ENCODE measurements at regions not wholly inside any gene's neighbourhood (a gene's known extent, or its start where the extent isn't known, plus 50 kb on each side); places are given as distances from the start of the nearest gene placed in this dataset.

DNA sequence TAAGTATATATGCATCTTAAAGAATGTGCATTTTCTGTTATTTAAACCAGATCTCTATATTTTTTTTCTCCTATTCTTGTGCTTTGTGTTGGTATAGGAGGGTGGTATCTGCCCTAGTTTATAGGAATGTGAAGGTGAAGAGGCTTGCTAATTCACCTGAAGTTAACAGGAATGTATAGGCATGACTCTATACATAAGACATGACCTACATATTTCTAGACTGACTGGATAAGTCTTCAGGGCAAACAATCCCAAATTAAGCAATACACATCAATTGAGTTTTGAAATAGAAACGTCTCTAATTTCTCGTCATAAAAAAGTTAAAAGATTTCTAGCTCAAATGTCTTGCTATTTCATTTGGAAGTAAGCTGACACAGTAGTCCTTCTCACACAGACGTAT lies 410.0 kb downstream of the DIPK2A start:
- Histone ChIP-seq H4K20me1 (ENCODE audit: control insufficient read depth, extremely low read depth, insufficient read depth, low read length) (no peaks in the 10 kb centered on the region), H3K9me1 (ENCODE audit: control insufficient read depth, extremely low read depth, insufficient read depth, low read length) (no peaks in the 10 kb centered on the region), H3K27me3 (ENCODE audit: control insufficient read depth, extremely low read depth, insufficient read depth, low read length) (no peaks in the 10 kb centered on the region), H3K4me2 (ENCODE audit: control insufficient read depth, extremely low read depth, insufficient read depth, low read depth, low read length) (peak overlapping the region; percentile 76), H3K36me3 (ENCODE audit: control insufficient read depth in 2 of 2, extremely low read depth in 1 of 2, insufficient read depth in 2 of 2, low read length in 2 of 2) (no peaks in the 10 kb centered on the region), H3K4me3 (ENCODE audit: control insufficient read depth in 2 of 3, extremely low read depth in 1 of 3, insufficient read depth in 2 of 3, low read depth in 1 of 3, low read length in 3 of 3) (no peak overlapping the region), H2AFZ (ENCODE audit: control insufficient read depth, low read length) (peak overlapping the region; percentile 63), H3K9ac (ENCODE audit: control insufficient read depth, extremely low read depth, insufficient read depth, low read length) (no peak overlapping the region), H3K79me2 (ENCODE audit: control insufficient read depth, insufficient read depth, low read length) (no peaks in the 10 kb centered on the region), H3K9me3 (ENCODE audit: control insufficient read depth, low read depth, low read length) (no peaks in the 10 kb centered on the region), H3K4me1 (ENCODE audit: control insufficient read depth, extremely low read depth, insufficient read depth, low read length) (peaks cover 16% of the 10 kb centered on the region), H3K27ac (ENCODE audit: control insufficient read depth, insufficient read depth, low read length) (peak overlapping the region; percentile 55)
- DNase-seq (ENCODE audit: low read depth, low spot score) (no peak), FAIRE-seq (peak; percentile 55)
- dilution Hi-C loops (cut with MboI; ENCODE audit: extremely low pct_ligation_motif_present, low sequenced_read_pairs), result no loop called here
- TF ChIP-seq, protein P1, sequence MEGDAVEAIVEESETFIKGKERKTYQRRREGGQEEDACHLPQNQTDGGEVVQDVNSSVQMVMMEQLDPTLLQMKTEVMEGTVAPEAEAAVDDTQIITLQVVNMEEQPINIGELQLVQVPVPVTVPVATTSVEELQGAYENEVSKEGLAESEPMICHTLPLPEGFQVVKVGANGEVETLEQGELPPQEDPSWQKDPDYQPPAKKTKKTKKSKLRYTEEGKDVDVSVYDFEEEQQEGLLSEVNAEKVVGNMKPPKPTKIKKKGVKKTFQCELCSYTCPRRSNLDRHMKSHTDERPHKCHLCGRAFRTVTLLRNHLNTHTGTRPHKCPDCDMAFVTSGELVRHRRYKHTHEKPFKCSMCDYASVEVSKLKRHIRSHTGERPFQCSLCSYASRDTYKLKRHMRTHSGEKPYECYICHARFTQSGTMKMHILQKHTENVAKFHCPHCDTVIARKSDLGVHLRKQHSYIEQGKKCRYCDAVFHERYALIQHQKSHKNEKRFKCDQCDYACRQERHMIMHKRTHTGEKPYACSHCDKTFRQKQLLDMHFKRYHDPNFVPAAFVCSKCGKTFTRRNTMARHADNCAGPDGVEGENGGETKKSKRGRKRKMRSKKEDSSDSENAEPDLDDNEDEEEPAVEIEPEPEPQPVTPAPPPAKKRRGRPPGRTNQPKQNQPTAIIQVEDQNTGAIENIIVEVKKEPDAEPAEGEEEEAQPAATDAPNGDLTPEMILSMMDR (optimal IDR thresholded peaks at IDR 0.05 in 1 of 3, IDR thresholded peaks at IDR 0.05 in 1 of 3, conservative IDR thresholded peaks at IDR 0.05 in 1 of 3; ENCODE audit: extremely low read depth in 1 of 3, insufficient read depth in 2 of 3, low read length in 3 of 3), result no peak
- TF ChIP-seq EZH2 (IDR thresholded peaks at IDR 0.05; ENCODE audit: low read length), result no peak

- no peak for TF ChIP-seq EZH2 (IDR thresholded peaks at IDR 0.05; ENCODE audit: low read length)
- TF ChIP-seq, protein P1 (optimal IDR thresholded peaks at IDR 0.05 in 1 of 3, IDR thresholded peaks at IDR 0.05 in 1 of 3, conservative IDR thresholded peaks at IDR 0.05 in 1 of 3; ENCODE audit: extremely low read depth in 1 of 3, insufficient read depth in 2 of 3, low read length in 3 of 3), result no peak
- Histone ChIP-seq H3K79me2 (ENCODE audit: control insufficient read depth, insufficient read depth, low read length) (no peaks in the 10 kb centered on the region), H2AFZ (ENCODE audit: control insufficient read depth, low read length) (no peak overlapping the region), H3K9me3 (ENCODE audit: control insufficient read depth, low read depth, low read length) (no peaks in the 10 kb centered on the region), H3K27ac (ENCODE audit: control insufficient read depth, insufficient read depth, low read length) (no peak overlapping the region), H3K4me1 (ENCODE audit: control insufficient read depth, extremely low read depth, insufficient read depth, low read length) (peaks cover 16% of the 10 kb centered on the region), H3K4me3 (ENCODE audit: control insufficient read depth in 2 of 3, extremely low read depth in 1 of 3, insufficient read depth in 2 of 3, low read depth in 1 of 3, low read length in 3 of 3) (no peak overlapping the region), H3K4me2 (ENCODE audit: control insufficient read depth, extremely low read depth, insufficient read depth, low read depth, low read length) (no peak overlapping the region), H4K20me1 (ENCODE audit: control insufficient read depth, extremely low read depth, insufficient read depth, low read length) (no peaks in the 10 kb centered on the region), H3K9me1 (ENCODE audit: control insufficient read depth, extremely low read depth, insufficient read depth, low read length) (no peaks in the 10 kb centered on the region), H3K36me3 (ENCODE audit: control insufficient read depth in 2 of 2, extremely low read depth in 1 of 2, insufficient read depth in 2 of 2, low read length in 2 of 2) (no peaks in the 10 kb centered on the region), H3K9ac (ENCODE audit: control insufficient read depth, extremely low read depth, insufficient read depth, low read length) (no peak overlapping the region), H3K27me3 (ENCODE audit: control insufficient read depth, extremely low read depth, insufficient read depth, low read length) (no peaks in the 10 kb centered on the region)
- DNase-seq (ENCODE audit: low read depth, low spot score) (no peak), FAIRE-seq (no peak)
- dilution Hi-C loops (cut with MboI; ENCODE audit: extremely low pct_ligation_motif_present, low sequenced_read_pairs), result no loop called here
Measured at GRCh38 chr3:144384241-144384979, 412.8 kb downstream of the DIPK2A start.
